ENCODE measurements at regions not wholly inside any gene's neighbourhood (a gene's known extent, or its start where the extent isn't known, plus 50 kb on each side); places are given as distances from the start of the nearest gene placed in this dataset.

- no peak for DNase-seq (ENCODE audit: low spot score)
Measured at GRCh38 chr10:89153971-89154370, 53.1 kb downstream of the CH25H start.

GRCh38 chr10:89153116-89153515 is 54.0 kb downstream of the CH25H start:
- no peak for DNase-seq (ENCODE audit: low spot score)

GRCh38 chr10:89151857-89152256 is 55.3 kb downstream of the CH25H start:
- no peak for DNase-seq (ENCODE audit: low spot score)

- no peak for DNase-seq (ENCODE audit: low spot score)
Measured at GRCh38 chr10:89148061-89148460, 59.1 kb downstream of the CH25H start.

GRCh38 chr10:89147256-89147655 is 59.9 kb downstream of the CH25H start:
- DNase-seq (ENCODE audit: low spot score) = peak; percentile 74

- DNase-seq (ENCODE audit: low spot score) = no peak
Measured at GRCh38 chr10:89144836-89145235, 62.3 kb downstream of the CH25H start.

- DNase-seq (ENCODE audit: low spot score) = no peak
Measured at GRCh38 chr10:89142590-89142989, 64.5 kb downstream of the CH25H start.

DNA sequence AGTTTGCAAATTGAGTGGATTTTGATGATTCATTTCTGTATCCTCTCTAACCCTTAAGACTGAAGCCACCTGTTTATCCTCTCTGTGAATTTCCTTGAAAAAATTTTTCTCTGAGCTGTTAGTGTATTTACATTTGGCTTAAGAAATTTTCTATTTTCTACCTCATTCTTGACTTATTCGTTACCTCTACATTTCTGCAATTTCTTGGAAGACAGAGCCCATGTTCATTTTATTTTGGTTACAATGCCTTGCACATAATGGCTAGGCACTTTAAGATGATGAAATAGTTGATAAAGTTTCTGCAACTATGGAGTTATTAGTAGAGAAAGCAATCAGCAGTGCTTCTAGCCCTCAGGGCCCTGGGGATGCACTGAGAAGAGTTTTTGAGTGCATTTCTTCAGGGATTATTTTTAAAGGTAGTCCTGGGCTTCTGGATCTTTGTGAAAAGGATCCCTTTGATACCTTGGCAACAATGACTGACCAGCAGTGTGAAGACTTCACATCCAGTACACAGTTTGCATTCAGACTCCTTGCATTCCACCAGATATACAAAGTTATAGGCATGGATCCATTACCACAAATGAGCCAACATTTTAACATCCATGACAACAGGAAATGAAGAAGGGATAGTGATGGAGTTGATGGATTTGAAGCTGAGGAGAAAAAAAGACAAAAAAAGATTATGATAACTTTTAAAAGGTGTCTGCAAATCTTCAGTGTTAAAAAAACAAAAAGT is 68.2 kb downstream of the CH25H start:
- DNase-seq (ENCODE audit: low spot score) = no peak

DNA sequence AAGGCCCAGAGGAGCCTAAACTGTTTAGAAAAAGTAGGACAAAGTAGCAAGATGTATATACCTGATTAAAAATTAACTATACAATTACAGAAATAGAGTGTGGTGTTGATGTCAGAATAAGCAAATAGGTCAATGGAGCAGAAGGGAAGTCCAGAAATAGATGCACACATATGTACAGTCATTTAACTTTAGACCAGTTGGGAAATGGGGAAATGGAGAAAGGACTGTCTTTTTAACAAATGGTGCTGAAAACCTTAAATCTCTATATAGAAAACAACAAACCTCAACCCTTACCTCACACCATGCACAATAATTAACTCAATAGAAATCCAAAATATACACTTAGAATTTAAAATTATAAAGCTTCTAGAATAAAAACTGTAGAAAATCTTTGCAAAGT is 72.2 kb downstream of the CH25H start:
- no peak for DNase-seq (ENCODE audit: low spot score)

GRCh38 chr10:89129911-89130310 is 77.2 kb downstream of the CH25H start:
- DNase-seq (ENCODE audit: low spot score) = peak; percentile 33

DNA sequence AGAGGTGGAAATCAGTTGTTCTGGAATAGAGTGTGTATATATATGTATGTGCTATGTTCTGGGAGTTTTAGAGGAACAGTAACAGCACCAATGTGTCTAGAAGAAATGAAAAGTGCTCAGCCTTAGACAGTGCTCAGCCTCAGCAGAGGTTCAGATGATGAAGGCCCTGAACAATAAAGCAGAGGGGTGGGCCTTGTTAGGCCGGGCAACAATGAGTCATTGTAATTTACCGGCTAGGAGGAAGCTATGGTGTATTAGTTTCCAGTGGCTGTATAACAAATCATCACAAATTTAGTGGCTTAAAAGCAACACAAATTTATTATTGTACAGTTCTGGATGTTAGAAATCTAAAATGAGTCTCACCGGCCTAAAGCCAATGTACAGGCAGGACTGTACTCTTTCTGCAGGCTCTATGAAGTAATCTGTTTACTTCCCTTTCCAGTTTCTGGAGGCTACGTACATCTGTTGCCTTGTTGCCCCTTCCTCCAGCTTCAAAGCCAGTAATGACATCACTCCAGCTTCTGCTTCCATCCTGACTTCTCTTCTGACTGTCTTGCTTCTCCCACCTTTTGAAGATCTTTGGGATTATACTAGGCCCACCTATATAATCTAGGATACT is 84.6 kb downstream of the CH25H start:
- peak; percentile 39 for DNase-seq (ENCODE audit: low spot score)

- DNase-seq (ENCODE audit: low spot score) = no peak
Measured at GRCh38 chr10:89121764-89122020, 85.4 kb downstream of the CH25H start.

GRCh38 chr10:89120931-89121763 is 86.0 kb downstream of the CH25H start:
- DNase-seq (ENCODE audit: low spot score) = peak; percentile 38

- no peak for DNase-seq (ENCODE audit: low spot score)
Measured at GRCh38 chr10:89119651-89120050, 87.5 kb downstream of the CH25H start.

- DNase-seq (ENCODE audit: low spot score) = peak; percentile 88
Measured at GRCh38 chr10:89118091-89118490, 89.0 kb downstream of the CH25H start.

DNA sequence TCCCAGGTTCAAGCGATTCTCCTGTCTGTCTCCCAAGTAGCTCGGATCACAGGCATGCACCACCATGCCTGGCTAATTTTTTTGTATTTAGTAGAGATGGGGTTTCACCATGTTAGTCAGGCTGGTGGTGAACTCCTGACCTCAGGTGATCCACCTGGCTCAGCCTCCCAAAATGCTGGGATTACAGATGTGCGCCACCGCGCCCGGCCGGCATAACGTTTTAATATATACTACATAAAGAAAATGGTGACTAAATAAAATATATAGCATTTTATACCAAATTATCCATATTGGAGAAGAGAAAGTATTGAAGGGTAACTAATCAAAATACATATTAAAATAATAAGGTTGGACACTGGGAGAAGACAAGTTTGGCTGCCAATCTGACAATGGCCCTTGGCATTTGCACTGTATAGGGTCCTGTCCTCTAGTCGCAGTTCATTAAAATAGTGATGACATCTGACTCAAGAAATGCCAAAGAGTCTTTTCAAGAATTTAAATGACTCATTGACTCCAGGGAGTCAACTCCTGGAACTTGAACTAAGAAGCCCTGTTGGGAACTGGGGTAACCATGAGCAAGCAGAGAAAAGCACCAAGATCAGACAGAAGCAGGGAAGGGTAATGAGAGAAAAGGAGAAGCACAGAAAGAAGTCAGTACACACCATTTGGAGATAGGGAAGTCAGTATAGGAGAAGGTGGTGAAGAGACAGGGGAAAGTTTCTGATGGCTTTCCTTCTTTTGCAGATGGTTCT is 91.1 kb downstream of the CH25H start:
- peak; percentile 90 for DNase-seq (ENCODE audit: low spot score)

GRCh38 chr10:89114846-89115625 is 92.1 kb downstream of the CH25H start:
- peak; percentile 14 for DNase-seq (ENCODE audit: low spot score)

DNA sequence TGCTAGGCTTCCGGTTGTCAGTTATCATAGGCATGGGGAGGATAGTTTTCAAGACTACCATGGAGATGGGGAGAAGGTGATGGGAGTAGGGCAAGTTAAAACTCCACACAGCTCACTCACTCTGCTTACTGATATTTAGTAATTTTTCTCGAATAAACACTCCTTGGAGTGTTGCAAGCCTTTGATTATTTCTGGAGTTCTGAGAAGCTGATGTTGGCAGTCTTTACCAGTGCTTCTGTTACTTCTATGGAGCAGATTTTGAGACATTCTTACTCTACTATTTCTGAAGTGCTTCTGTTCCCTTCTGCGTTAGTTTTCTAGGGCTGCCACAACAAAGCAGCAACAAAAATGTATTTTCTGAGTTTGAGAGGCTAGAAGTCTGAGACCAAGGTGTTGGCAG is 104.4 kb downstream of the CH25H start:
- no peak for DNase-seq (ENCODE audit: low spot score)

DNA sequence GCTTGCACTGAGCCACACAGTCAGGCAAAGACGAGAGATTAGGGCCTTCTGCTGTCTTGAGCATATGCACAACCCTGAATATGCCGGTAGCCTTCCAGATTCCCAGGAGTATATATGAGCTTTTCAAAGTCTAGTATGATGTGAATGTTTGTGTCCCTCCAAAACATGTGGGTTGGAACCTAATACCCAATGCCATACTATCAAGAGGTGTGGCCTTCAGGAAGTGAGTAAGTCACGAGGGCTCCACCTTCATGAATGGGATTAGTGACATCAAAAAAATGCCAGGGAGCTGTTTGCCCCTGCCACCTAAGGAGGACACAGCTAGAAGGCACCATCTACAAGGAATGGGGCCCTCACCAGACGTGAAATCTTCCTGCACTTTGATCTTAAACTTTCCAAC is 105.2 kb downstream of the CH25H start:
- DNase-seq (ENCODE audit: low spot score) = no peak

- DNase-seq (ENCODE audit: low spot score) = no peak
Measured at GRCh38 chr10:89100680-89101079, 106.4 kb downstream of the CH25H start.

DNA sequence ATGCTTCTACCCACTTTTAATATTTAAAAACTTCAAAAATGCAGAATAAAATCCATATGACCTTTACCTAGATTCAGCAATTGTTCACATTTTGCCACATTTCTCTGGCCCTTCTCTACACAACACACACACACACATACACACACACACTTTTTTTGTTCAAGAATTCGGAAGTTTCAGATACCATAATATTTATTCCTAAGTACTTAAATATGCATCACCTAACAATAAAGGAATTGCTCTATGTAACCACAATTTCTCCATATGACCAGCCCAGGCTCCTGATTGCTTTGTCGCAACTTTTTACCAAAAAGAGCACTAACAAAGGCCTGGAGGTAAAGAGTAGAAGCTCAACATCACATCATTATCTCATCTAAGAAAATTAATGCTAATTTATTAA is 106.6 kb downstream of the FAS start:
- DNase-seq (ENCODE audit: low spot score) = no peak
